Putamen (tissue), 1 donor: ENCODE measurements at regions not wholly inside any gene's neighbourhood (a gene's known extent, or its start where the extent isn't known, plus 50 kb on each side); places are given as distances from the start of the nearest gene placed in this dataset.

Source experiments
- DNase-seq: peaks from one replicate; pipeline ENCODE4 v3.0.0-alpha.2; 2016; ENCODE audit warnings: low spot score

GRCh38 chr1:14039582-14040430, 339.8 kb downstream of the PRDM2 start:
- no peak for DNase-seq

GRCh38 chr1:14049965-14050364, 350.0 kb downstream of the PRDM2 start:
- no peak for DNase-seq

GRCh38 chr1:14055442-14056223, 355.6 kb downstream of the PRDM2 start:
- DNase-seq, result no peak

GRCh38 chr1:14057640-14058039, 357.7 kb downstream of the PRDM2 start:
- no peak for DNase-seq

- DNase-seq, result no peak
These were observed 361.2 kb downstream of the PRDM2 start for GRCh38 chr1:14061204-14061603.

- DNase-seq, result no peak
These were observed 361.7 kb downstream of the PRDM2 start for GRCh38 chr1:14061722-14062121.

- DNase-seq, result no peak
These were observed 362.7 kb downstream of the PRDM2 start for GRCh38 chr1:14062669-14063068.

GRCh38 chr1:14064649-14065442, 364.9 kb downstream of the PRDM2 start:
- DNase-seq, result no peak

GRCh38 chr1:14065486-14065885, 365.5 kb downstream of the PRDM2 start:
- no peak for DNase-seq

- no peak for DNase-seq
These were observed 367.0 kb downstream of the PRDM2 start for GRCh38 chr1:14067036-14067435.

GRCh38 chr1:14067711-14068110, 367.7 kb downstream of the PRDM2 start:
- peak; percentile 16 for DNase-seq

- no peak for DNase-seq
These were observed 371.6 kb downstream of the PRDM2 start for GRCh38 chr1:14071581-14071980.

- DNase-seq, result no peak
These were observed 380.7 kb downstream of the PRDM2 start for GRCh38 chr1:14080653-14081052.

GRCh38 chr1:14082331-14082730, 382.3 kb downstream of the PRDM2 start:
- DNase-seq, result no peak

GRCh38 chr1:14083277-14083676, 383.3 kb downstream of the PRDM2 start:
- DNase-seq, result no peak

GRCh38 chr1:14083706-14084105, 383.7 kb downstream of the PRDM2 start:
- no peak for DNase-seq

- DNase-seq, result no peak
These were observed 390.1 kb downstream of the PRDM2 start for GRCh38 chr1:14090062-14090461.

- no peak for DNase-seq
These were observed 390.5 kb downstream of the PRDM2 start for GRCh38 chr1:14090531-14090930.

- no peak for DNase-seq
These were observed 394.8 kb downstream of the PRDM2 start for GRCh38 chr1:14094611-14095400.

- no peak for DNase-seq
These were observed 398.4 kb downstream of the PRDM2 start for GRCh38 chr1:14098294-14098913.

GRCh38 chr1:14100444-14100843, 400.5 kb downstream of the PRDM2 start:
- no peak for DNase-seq
